ENCODE measurements at regions not wholly inside any gene's neighbourhood (a gene's known extent, or its start where the extent isn't known, plus 50 kb on each side); places are given as distances from the start of the nearest gene placed in this dataset.

- Histone ChIP-seq H3K9me3 (ENCODE audit: insufficient read depth, low read length) (no peaks in the 10 kb centered on the region), H3K4me3 (ENCODE audit: insufficient read length, low read depth) (no peak overlapping the region), H3K9ac (ENCODE audit: insufficient read length, low read depth) (no peak overlapping the region), H3K36me3 (ENCODE audit: insufficient read depth, insufficient read length, low read length) (no peaks in the 10 kb centered on the region), H3K27me3 (ENCODE audit: insufficient read depth, insufficient read length) (no peaks in the 10 kb centered on the region), H3K4me1 (ENCODE audit: insufficient read depth, insufficient read length) (no peaks in the 10 kb centered on the region)
- no peak for TF ChIP-seq ZNF274 (IDR thresholded peaks at IDR 0.05; ENCODE audit: low read depth, low read length)
- no peak for TF ChIP-seq YY1 (IDR thresholded peaks at IDR 0.05; ENCODE audit: insufficient read depth, insufficient read length)
- TF ChIP-seq SUZ12 (IDR thresholded peaks at IDR 0.05; ENCODE audit: extremely low read depth, insufficient read depth, insufficient read length) = no peak
- no peak for DNase-seq (ENCODE audit: low read depth, low spot score)
These were observed 1423.0 kb upstream of the PIK3C3 start for GRCh38 chr18:40532046-40532445.

- no peaks in the 10 kb centered on the region for H3K9me3 ChIP-seq (ENCODE audit: insufficient read depth, low read length)
- no peak overlapping the region for H3K9ac ChIP-seq (ENCODE audit: insufficient read length, low read depth)
- H3K36me3 ChIP-seq (ENCODE audit: insufficient read depth, insufficient read length, low read length) = no peaks in the 10 kb centered on the region
- H3K27me3 ChIP-seq (ENCODE audit: insufficient read depth, insufficient read length) = no peaks in the 10 kb centered on the region
- TF ChIP-seq SUZ12 (IDR thresholded peaks at IDR 0.05; ENCODE audit: extremely low read depth, insufficient read depth, insufficient read length) (no peak), YY1 (IDR thresholded peaks at IDR 0.05; ENCODE audit: insufficient read depth, insufficient read length) (no peak), ZNF274 (IDR thresholded peaks at IDR 0.05; ENCODE audit: low read depth, low read length) (no peak)
- H3K4me3 ChIP-seq (ENCODE audit: insufficient read length, low read depth) = no peak overlapping the region
- DNase-seq (ENCODE audit: low read depth, low spot score) = no peak
- H3K4me1 ChIP-seq (ENCODE audit: insufficient read depth, insufficient read length) = no peaks in the 10 kb centered on the region
These were observed 1424.0 kb upstream of the PIK3C3 start for GRCh38 chr18:40531051-40531450.

GRCh38 chr18:40529478-40529877 lies 1425.6 kb upstream of the PIK3C3 start:
- Histone ChIP-seq H3K36me3 (ENCODE audit: insufficient read depth, insufficient read length, low read length) (no peaks in the 10 kb centered on the region), H3K9ac (ENCODE audit: insufficient read length, low read depth) (no peak overlapping the region), H3K9me3 (ENCODE audit: insufficient read depth, low read length) (no peaks in the 10 kb centered on the region), H3K4me3 (ENCODE audit: insufficient read length, low read depth) (no peak overlapping the region), H3K27me3 (ENCODE audit: insufficient read depth, insufficient read length) (no peaks in the 10 kb centered on the region), H3K4me1 (ENCODE audit: insufficient read depth, insufficient read length) (no peaks in the 10 kb centered on the region)
- no peak for DNase-seq (ENCODE audit: low read depth, low spot score)
- TF ChIP-seq ZNF274 (IDR thresholded peaks at IDR 0.05; ENCODE audit: low read depth, low read length) (no peak), YY1 (IDR thresholded peaks at IDR 0.05; ENCODE audit: insufficient read depth, insufficient read length) (no peak), SUZ12 (IDR thresholded peaks at IDR 0.05; ENCODE audit: extremely low read depth, insufficient read depth, insufficient read length) (no peak)

- no peaks in the 10 kb centered on the region for H3K4me1 ChIP-seq (ENCODE audit: insufficient read depth, insufficient read length)
- TF ChIP-seq SUZ12 (IDR thresholded peaks at IDR 0.05; ENCODE audit: extremely low read depth, insufficient read depth, insufficient read length) (no peak), YY1 (IDR thresholded peaks at IDR 0.05; ENCODE audit: insufficient read depth, insufficient read length) (no peak), ZNF274 (IDR thresholded peaks at IDR 0.05; ENCODE audit: low read depth, low read length) (no peak)
- no peak overlapping the region for H3K9ac ChIP-seq (ENCODE audit: insufficient read length, low read depth)
- no peaks in the 10 kb centered on the region for H3K27me3 ChIP-seq (ENCODE audit: insufficient read depth, insufficient read length)
- no peaks in the 10 kb centered on the region for H3K36me3 ChIP-seq (ENCODE audit: insufficient read depth, insufficient read length, low read length)
- no peak overlapping the region for H3K4me3 ChIP-seq (ENCODE audit: insufficient read length, low read depth)
- no peak for DNase-seq (ENCODE audit: low read depth, low spot score)
- no peaks in the 10 kb centered on the region for H3K9me3 ChIP-seq (ENCODE audit: insufficient read depth, low read length)
These were observed 1430.2 kb upstream of the PIK3C3 start for GRCh38 chr18:40524881-40525280.

- no peak for DNase-seq (ENCODE audit: low read depth, low spot score)
These were observed 1431.7 kb upstream of the PIK3C3 start for GRCh38 chr18:40523287-40523686.

GRCh38 chr18:40501026-40501425 lies 1454.0 kb upstream of the PIK3C3 start:
- H3K4me1 ChIP-seq (ENCODE audit: insufficient read depth, insufficient read length) = no peaks in the 10 kb centered on the region
- TF ChIP-seq SUZ12 (IDR thresholded peaks at IDR 0.05; ENCODE audit: extremely low read depth, insufficient read depth, insufficient read length) (no peak), ZNF274 (IDR thresholded peaks at IDR 0.05; ENCODE audit: low read depth, low read length) (no peak), YY1 (IDR thresholded peaks at IDR 0.05; ENCODE audit: insufficient read depth, insufficient read length) (no peak)
- no peak overlapping the region for H3K4me3 ChIP-seq (ENCODE audit: insufficient read length, low read depth)
- H3K9ac ChIP-seq (ENCODE audit: insufficient read length, low read depth) = no peak overlapping the region
- no peaks in the 10 kb centered on the region for H3K9me3 ChIP-seq (ENCODE audit: insufficient read depth, low read length)
- no peak for DNase-seq (ENCODE audit: low read depth, low spot score)
- no peaks in the 10 kb centered on the region for H3K27me3 ChIP-seq (ENCODE audit: insufficient read depth, insufficient read length)
- no peaks in the 10 kb centered on the region for H3K36me3 ChIP-seq (ENCODE audit: insufficient read depth, insufficient read length, low read length)

More at GRCh38 chr18:40523287-40523686, 1431.7 kb upstream of the PIK3C3 start:
- Histone ChIP-seq H3K4me1 (ENCODE audit: insufficient read depth, insufficient read length) (no peaks in the 10 kb centered on the region), H3K9me3 (ENCODE audit: insufficient read depth, low read length) (no peaks in the 10 kb centered on the region), H3K4me3 (ENCODE audit: insufficient read length, low read depth) (no peak overlapping the region), H3K27me3 (ENCODE audit: insufficient read depth, insufficient read length) (no peaks in the 10 kb centered on the region), H3K9ac (ENCODE audit: insufficient read length, low read depth) (no peak overlapping the region), H3K36me3 (ENCODE audit: insufficient read depth, insufficient read length, low read length) (no peaks in the 10 kb centered on the region)
- TF ChIP-seq ZNF274 (IDR thresholded peaks at IDR 0.05; ENCODE audit: low read depth, low read length) (no peak), SUZ12 (IDR thresholded peaks at IDR 0.05; ENCODE audit: extremely low read depth, insufficient read depth, insufficient read length) (no peak), YY1 (IDR thresholded peaks at IDR 0.05; ENCODE audit: insufficient read depth, insufficient read length) (no peak)

GRCh38 chr18:40494603-40495002 lies 1460.4 kb upstream of the PIK3C3 start:
- Histone ChIP-seq H3K9ac (ENCODE audit: insufficient read length, low read depth) (no peak overlapping the region), H3K4me3 (ENCODE audit: insufficient read length, low read depth) (no peak overlapping the region), H3K36me3 (ENCODE audit: insufficient read depth, insufficient read length, low read length) (no peaks in the 10 kb centered on the region), H3K27me3 (ENCODE audit: insufficient read depth, insufficient read length) (no peaks in the 10 kb centered on the region), H3K4me1 (ENCODE audit: insufficient read depth, insufficient read length) (no peaks in the 10 kb centered on the region), H3K9me3 (ENCODE audit: insufficient read depth, low read length) (no peaks in the 10 kb centered on the region)
- TF ChIP-seq YY1 (IDR thresholded peaks at IDR 0.05; ENCODE audit: insufficient read depth, insufficient read length) = no peak
- TF ChIP-seq SUZ12 (IDR thresholded peaks at IDR 0.05; ENCODE audit: extremely low read depth, insufficient read depth, insufficient read length) = no peak
- no peak for TF ChIP-seq ZNF274 (IDR thresholded peaks at IDR 0.05; ENCODE audit: low read depth, low read length)
- no peak for DNase-seq (ENCODE audit: low read depth, low spot score)

Measured in NT2/D1 (cell line).